MM.1S (cell line): ENCODE measurements at regions not wholly inside any gene's neighbourhood (a gene's known extent, or its start where the extent isn't known, plus 50 kb on each side); places are given as distances from the start of the nearest gene placed in this dataset.

ENCODE experiments used
- DNase-seq: peaks from one replicate; pipeline ENCODE4 v3.0.0-alpha.2; 2015
- H2AFZ ChIP-seq: fragments of 300-600 bp; sonication (generic); 2 replicates; pipeline ENCODE4 v1.6.0; 2016; ENCODE audit warnings: antibody characterized with exemption, low read length
- H3F3A ChIP-seq: fragments of 300-600 bp; sonication (generic); 2 replicates; pipeline ENCODE4 v1.6.1; 2016; ENCODE audit warnings: mild to moderate bottlenecking, antibody characterized with exemption, low read length, moderate library complexity, mixed read lengths; ENCODE audit not compliant: insufficient read depth
- H3K27ac ChIP-seq: fragments of 300-600 bp; sonication (generic); 2 replicates; pipeline ENCODE4 v1.5.1; 2016; ENCODE audit warnings: mild to moderate bottlenecking, low read length
- H3K27me3 ChIP-seq: fragments of 300-600 bp; sonication (generic); replicated peaks from 2 replicates; pipeline ENCODE4 v1.6.0; 2016; ENCODE audit warnings: low read length; ENCODE audit not compliant: insufficient read depth
- H3K36me3 ChIP-seq: fragments of 300-600 bp; sonication (generic); replicated peaks from 2 replicates; pipeline ENCODE4 v1.6.1; 2016; ENCODE audit warnings: mild to moderate bottlenecking, low read length, mixed read lengths; ENCODE audit not compliant: insufficient read depth
- H3K4me1 ChIP-seq: fragments of 300-600 bp; sonication (generic); 2 replicates; pipeline ENCODE4 v1.6.1; 2016; ENCODE audit warnings: low read length, mixed read lengths
- H3K4me2 ChIP-seq: fragments of 300-600 bp; sonication (generic); 2 replicates; pipeline ENCODE4 v1.6.0; 2016; ENCODE audit warnings: low read depth, low read length
- H3K4me3 ChIP-seq: fragments of 300-600 bp; sonication (generic); 2 replicates; pipeline ENCODE4 v1.5.1; 2016; ENCODE audit warnings: low read length, mixed read lengths
- H3K79me2 ChIP-seq: fragments of 300-600 bp; sonication (generic); 2 replicates; pipeline ENCODE4 v1.6.1; 2016; ENCODE audit warnings: mixed run types, low read length, mixed read lengths
- H3K9ac ChIP-seq: fragments of 300-600 bp; sonication (generic); 2 replicates; pipeline ENCODE4 v1.6.1; 2016; ENCODE audit warnings: low read length, mixed read lengths
- H3K9me2 ChIP-seq: fragments of 300-600 bp; sonication (generic); replicated peaks from 2 replicates; pipeline ENCODE4 v1.6.1; 2016; ENCODE audit warnings: mild to moderate bottlenecking, low read length, mixed read lengths; ENCODE audit not compliant: insufficient read depth
- H3K9me3 ChIP-seq: fragments of 300-600 bp; sonication (generic); replicated peaks from 2 replicates; pipeline ENCODE4 v1.6.1; 2016; ENCODE audit warnings: mild to moderate bottlenecking, low read length, mixed read lengths; ENCODE audit not compliant: insufficient read depth
- H4K20me1 ChIP-seq: fragments of 300-600 bp; sonication (generic); 2 replicates; pipeline ENCODE4 v1.6.1; 2016; ENCODE audit warnings: mild to moderate bottlenecking, low read length, moderate library complexity, mixed read lengths; ENCODE audit not compliant: insufficient read depth
- EZH2 ChIP-seq: fragments of 300-600 bp; sonication (generic); optimal IDR thresholded peaks from 2 replicates; pipeline ENCODE3; 2017; ENCODE audit warnings: low read depth, mild to moderate bottlenecking, antibody characterized with exemption, low read length, mixed read lengths
- EZH2phosphoT487 ChIP-seq: fragments of 300-600 bp; sonication (generic); IDR thresholded peaks from 2 replicates; pipeline ENCODE4 v1.6.1; 2018; ENCODE audit warnings: antibody characterized with exemption, low read length
- TF ChIP-seq, protein P1 (sequence below): fragments of 300-600 bp; sonication (generic); IDR thresholded peaks from 2 replicates; pipeline ENCODE4 v1.5.1; 2016; ENCODE audit warnings: antibody characterized with exemption, low read length, mixed read lengths

GRCh38 chr17:12571606-12572005, 94.1 kb upstream of the MYOCD start:
- no peak for DNase-seq
- Histone ChIP-seq H3K9ac (no peak overlapping the region), H3K4me1 (no peaks in the 10 kb centered on the region), H3K9me2 (no peaks in the 10 kb centered on the region), H3K27ac (no peak overlapping the region), H3K27me3 (no peaks in the 10 kb centered on the region), H3K9me3 (no peaks in the 10 kb centered on the region), H3K4me3 (no peak overlapping the region), H3K4me2 (no peak overlapping the region), H3F3A (no peaks in the 10 kb centered on the region), H4K20me1 (no peaks in the 10 kb centered on the region), H3K36me3 (no peaks in the 10 kb centered on the region), H2AFZ (no peak overlapping the region), H3K79me2 (no peaks in the 10 kb centered on the region)
- TF ChIP-seq EZH2 (no peak), EZH2phosphoT487 (no peak)
- TF ChIP-seq, protein P1, sequence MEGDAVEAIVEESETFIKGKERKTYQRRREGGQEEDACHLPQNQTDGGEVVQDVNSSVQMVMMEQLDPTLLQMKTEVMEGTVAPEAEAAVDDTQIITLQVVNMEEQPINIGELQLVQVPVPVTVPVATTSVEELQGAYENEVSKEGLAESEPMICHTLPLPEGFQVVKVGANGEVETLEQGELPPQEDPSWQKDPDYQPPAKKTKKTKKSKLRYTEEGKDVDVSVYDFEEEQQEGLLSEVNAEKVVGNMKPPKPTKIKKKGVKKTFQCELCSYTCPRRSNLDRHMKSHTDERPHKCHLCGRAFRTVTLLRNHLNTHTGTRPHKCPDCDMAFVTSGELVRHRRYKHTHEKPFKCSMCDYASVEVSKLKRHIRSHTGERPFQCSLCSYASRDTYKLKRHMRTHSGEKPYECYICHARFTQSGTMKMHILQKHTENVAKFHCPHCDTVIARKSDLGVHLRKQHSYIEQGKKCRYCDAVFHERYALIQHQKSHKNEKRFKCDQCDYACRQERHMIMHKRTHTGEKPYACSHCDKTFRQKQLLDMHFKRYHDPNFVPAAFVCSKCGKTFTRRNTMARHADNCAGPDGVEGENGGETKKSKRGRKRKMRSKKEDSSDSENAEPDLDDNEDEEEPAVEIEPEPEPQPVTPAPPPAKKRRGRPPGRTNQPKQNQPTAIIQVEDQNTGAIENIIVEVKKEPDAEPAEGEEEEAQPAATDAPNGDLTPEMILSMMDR, result no peak

DNA sequence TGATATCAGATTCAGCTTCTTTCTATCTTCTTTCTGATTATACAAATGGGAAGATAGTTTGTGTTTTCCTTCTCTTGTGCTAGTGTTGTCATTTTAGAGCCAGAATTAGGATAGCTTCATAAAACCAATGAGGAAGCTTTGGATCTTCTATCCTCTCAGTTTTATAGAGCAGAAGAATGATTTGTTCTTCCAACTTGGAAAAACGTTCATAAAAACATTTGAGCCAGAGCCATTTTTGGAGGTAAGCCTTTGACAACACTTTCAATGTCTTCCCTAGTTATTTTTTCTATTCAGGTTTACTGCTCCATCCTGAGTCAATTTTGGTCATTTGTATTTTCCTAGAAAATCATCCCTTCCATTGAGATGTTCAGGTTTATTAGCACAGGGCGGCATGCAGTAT, 91.2 kb upstream of the MYOCD start:
- H3K4me1 ChIP-seq, result no peaks in the 10 kb centered on the region
- H3K4me3 ChIP-seq, result no peak overlapping the region
- no peak for DNase-seq
- no peaks in the 10 kb centered on the region for H3K9me3 ChIP-seq
- H3K27me3 ChIP-seq, result no peaks in the 10 kb centered on the region
- H2AFZ ChIP-seq, result no peak overlapping the region
- H3K9ac ChIP-seq, result no peak overlapping the region
- no peaks in the 10 kb centered on the region for H3K36me3 ChIP-seq
- H3K79me2 ChIP-seq, result no peaks in the 10 kb centered on the region
- no peaks in the 10 kb centered on the region for H4K20me1 ChIP-seq
- no peaks in the 10 kb centered on the region for H3K9me2 ChIP-seq
- no peak for TF ChIP-seq EZH2
- no peak for TF ChIP-seq EZH2phosphoT487
- TF ChIP-seq, protein P1, result no peak
- H3K4me2 ChIP-seq, result no peak overlapping the region
- no peaks in the 10 kb centered on the region for H3F3A ChIP-seq
- no peak overlapping the region for H3K27ac ChIP-seq

DNA sequence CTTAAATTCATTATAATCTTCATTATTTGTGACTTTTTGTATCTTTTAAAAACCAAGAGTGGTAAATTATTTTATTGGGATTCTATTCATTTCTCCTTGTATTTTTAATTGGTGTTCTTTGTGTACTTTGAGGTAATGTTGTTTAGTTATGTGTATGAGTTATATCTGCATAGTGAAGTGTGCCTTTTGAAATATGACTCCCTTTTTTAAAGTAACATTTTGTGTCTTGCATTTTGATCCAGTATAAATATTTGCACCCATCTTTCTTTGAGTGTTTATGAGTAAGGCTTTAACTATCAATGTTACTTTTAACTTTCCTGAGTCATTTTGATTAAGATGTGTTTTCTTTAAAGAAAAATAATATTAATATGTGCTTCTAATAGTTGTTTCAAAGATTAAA, 90.0 kb upstream of the MYOCD start:
- no peaks in the 10 kb centered on the region for H3K79me2 ChIP-seq
- TF ChIP-seq EZH2phosphoT487 (no peak), EZH2 (no peak)
- TF ChIP-seq, protein P1, result no peak

More for the DNA sequence above, 90.0 kb upstream of the MYOCD start:
- H3F3A ChIP-seq, result no peaks in the 10 kb centered on the region
- no peak overlapping the region for H3K9ac ChIP-seq
- no peaks in the 10 kb centered on the region for H3K36me3 ChIP-seq
- no peaks in the 10 kb centered on the region for H3K27me3 ChIP-seq
- H3K9me2 ChIP-seq, result no peaks in the 10 kb centered on the region
- H3K4me1 ChIP-seq, result no peaks in the 10 kb centered on the region
- H3K4me2 ChIP-seq, result no peak overlapping the region
- no peaks in the 10 kb centered on the region for H3K9me3 ChIP-seq
- no peak overlapping the region for H3K27ac ChIP-seq
- H4K20me1 ChIP-seq, result no peaks in the 10 kb centered on the region
- DNase-seq, result no peak
- no peak overlapping the region for H2AFZ ChIP-seq
- H3K4me3 ChIP-seq, result no peak overlapping the region
